Chondrocyte (in vitro differentiated cells): ENCODE measurements at regions not wholly inside any gene's neighbourhood (a gene's known extent, or its start where the extent isn't known, plus 50 kb on each side); places are given as distances from the start of the nearest gene placed in this dataset.

Source experiments
- DNase-seq: peaks from one replicate; pipeline ENCODE4 v3.0.0; 2021; ENCODE audit warnings: mixed read lengths, low spot score
- H3K27ac Mint-ChIP-seq: one replicate; pipeline ENCODE4 v1.8.0; 2021; ENCODE audit warnings: mild to moderate bottlenecking, moderate library complexity, mixed read lengths; ENCODE audit not compliant: unreplicated experiment
- H3K27me3 Mint-ChIP-seq: 2 replicates; pipeline ENCODE4 v1.8.0; 2021; ENCODE audit warnings: low read depth, mixed read lengths
- H3K36me3 Mint-ChIP-seq: 2 replicates; pipeline ENCODE4 v1.8.0; 2021; ENCODE audit warnings: low read depth, mixed read lengths
- H3K4me1 Mint-ChIP-seq: 2 replicates; pipeline ENCODE4 v1.8.0; 2021; ENCODE audit warnings: low read depth, mild to moderate bottlenecking, mixed read lengths
- H3K4me3 Mint-ChIP-seq: one replicate; pipeline ENCODE4 v1.8.0; 2021; ENCODE audit warnings: mild to moderate bottlenecking, moderate library complexity, mixed read lengths; ENCODE audit not compliant: unreplicated experiment
- H3K9me3 Mint-ChIP-seq: 2 replicates; pipeline ENCODE4 v1.8.0; 2021; ENCODE audit warnings: low read depth, mixed read lengths
- TF ChIP-seq, protein P1 (sequence below): fragments of 200-600 bp; sonication (generic); IDR thresholded peaks from 2 replicates; pipeline ENCODE4 v1.5.0; 2021; ENCODE audit warnings: antibody characterized with exemption, mild to moderate bottlenecking, moderate library complexity

DNA sequence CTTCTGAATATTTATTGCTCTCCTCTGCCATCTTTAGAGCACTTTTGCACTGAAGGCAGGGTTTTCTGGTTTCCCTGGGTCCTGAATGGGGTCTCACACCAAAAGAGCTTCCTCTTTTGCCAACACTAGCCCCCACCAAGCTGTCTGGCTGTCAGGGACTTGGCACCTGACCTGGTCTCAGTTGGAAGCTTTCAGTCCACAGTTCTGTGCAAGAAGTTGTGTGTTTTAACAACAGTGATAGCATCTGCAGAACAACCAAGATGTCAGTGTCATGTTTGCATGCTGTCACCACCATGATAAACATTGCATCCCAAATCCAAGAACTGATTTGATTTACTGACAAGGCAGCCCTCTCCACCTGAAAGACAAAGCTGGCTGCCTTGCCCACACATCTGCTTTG is 448.5 kb upstream of the CCL2 start:
- TF ChIP-seq, protein P1, sequence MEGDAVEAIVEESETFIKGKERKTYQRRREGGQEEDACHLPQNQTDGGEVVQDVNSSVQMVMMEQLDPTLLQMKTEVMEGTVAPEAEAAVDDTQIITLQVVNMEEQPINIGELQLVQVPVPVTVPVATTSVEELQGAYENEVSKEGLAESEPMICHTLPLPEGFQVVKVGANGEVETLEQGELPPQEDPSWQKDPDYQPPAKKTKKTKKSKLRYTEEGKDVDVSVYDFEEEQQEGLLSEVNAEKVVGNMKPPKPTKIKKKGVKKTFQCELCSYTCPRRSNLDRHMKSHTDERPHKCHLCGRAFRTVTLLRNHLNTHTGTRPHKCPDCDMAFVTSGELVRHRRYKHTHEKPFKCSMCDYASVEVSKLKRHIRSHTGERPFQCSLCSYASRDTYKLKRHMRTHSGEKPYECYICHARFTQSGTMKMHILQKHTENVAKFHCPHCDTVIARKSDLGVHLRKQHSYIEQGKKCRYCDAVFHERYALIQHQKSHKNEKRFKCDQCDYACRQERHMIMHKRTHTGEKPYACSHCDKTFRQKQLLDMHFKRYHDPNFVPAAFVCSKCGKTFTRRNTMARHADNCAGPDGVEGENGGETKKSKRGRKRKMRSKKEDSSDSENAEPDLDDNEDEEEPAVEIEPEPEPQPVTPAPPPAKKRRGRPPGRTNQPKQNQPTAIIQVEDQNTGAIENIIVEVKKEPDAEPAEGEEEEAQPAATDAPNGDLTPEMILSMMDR = no peak
- peaks cover 1% of the 10 kb centered on the region for H3K27me3 Mint-ChIP-seq
- H3K4me3 Mint-ChIP-seq = no peak overlapping the region
- no peaks in the 10 kb centered on the region for H3K36me3 Mint-ChIP-seq
- no peaks in the 10 kb centered on the region for H3K9me3 Mint-ChIP-seq
- H3K27ac Mint-ChIP-seq = no peak overlapping the region
- DNase-seq = no peak
- H3K4me1 Mint-ChIP-seq = no peaks in the 10 kb centered on the region

DNA sequence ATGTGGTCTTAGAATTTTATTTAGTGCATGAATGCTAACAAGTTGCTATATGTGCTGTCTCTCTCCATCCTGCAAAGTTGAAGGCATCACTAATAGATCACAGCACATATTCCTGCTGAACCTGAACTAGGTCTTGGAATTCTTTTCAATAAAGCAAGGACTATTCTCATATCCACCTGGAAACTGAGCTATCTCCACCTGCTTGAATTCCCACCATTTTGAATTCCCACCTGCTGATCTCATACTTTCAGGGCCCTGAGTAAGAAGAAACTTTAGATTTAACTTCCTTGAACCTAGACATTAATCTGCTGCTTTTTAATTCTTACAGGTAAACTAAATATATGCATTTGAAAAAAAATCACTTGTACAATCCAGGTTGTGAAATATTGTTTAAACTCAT is 445.3 kb upstream of the CCL2 start:
- DNase-seq = no peak
- no peaks in the 10 kb centered on the region for H3K4me1 Mint-ChIP-seq
- H3K4me3 Mint-ChIP-seq = no peak overlapping the region
- TF ChIP-seq, protein P1 = no peak
- peaks cover 1% of the 10 kb centered on the region for H3K27me3 Mint-ChIP-seq
- H3K36me3 Mint-ChIP-seq = no peaks in the 10 kb centered on the region
- no peaks in the 10 kb centered on the region for H3K9me3 Mint-ChIP-seq
- H3K27ac Mint-ChIP-seq = no peak overlapping the region

DNA sequence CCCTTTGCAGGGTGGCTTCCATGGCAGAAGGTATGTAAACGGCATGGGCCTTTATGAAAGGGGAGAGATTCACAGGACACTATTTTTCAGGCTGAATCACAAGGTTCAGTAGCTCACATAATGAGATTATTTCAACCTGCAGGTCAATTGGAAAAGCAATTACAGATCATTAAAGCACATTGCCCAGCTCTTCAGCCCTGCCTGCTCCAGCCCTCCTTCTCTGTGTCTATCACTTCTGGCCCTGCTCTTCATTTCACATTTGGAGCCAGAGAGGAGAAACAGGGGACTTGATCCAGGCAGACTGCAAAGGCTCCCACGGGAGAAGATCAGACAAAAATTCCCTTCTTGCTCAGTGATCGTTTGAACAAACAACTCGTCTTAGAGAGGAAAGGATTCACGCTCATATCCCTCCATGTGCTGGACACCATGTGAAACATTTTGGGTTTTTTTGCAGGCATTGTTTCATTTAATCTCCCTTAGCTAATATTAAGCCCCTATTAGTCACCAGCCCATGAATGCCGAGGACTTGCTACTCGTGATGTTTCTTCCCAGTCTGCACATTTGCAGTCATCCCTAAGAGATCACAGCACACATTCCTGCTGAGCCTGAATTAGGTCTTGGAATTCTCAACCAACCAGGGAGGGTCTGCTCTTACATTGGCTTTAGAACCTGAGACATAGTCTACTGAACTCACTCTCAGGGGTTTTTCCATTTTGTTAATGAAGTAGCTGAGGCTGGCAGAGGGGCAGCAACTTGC is 443.9 kb upstream of the CCL2 start:
- no peaks in the 10 kb centered on the region for H3K9me3 Mint-ChIP-seq

DNA sequence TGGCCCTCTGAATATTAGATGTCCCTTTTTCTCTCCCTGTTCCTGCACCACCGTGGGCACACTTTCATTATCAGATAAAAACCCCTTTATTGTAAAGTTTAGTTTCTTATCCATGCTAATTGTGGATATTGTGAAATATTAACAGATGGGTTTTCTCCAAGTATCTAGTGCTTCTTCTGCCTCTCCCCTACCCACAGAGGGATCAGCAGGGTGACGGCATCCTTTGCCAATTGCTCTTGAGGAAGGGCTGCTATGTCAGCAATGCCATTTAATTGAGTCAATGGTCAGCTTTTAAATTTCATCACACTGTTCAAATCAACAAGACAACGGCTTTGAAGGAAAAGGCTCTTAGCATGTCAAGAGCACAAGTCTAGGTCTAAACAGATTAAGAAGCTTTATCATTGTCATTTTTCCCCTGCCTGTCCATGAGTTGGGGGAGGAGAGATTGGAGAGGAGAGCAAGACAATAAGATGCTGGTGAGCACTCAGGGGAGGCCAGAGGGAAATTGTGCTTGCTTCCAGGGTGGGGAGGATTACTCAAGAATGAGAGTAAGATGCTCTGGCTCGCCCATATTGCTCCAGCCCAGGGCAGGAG is 443.0 kb upstream of the CCL2 start:
- TF ChIP-seq, protein P1 = no peak
- no peaks in the 10 kb centered on the region for H3K4me1 Mint-ChIP-seq
- no peak overlapping the region for H3K4me3 Mint-ChIP-seq
- H3K27ac Mint-ChIP-seq = no peak overlapping the region
- no peak for DNase-seq
- no peaks in the 10 kb centered on the region for H3K9me3 Mint-ChIP-seq
- H3K36me3 Mint-ChIP-seq = no peaks in the 10 kb centered on the region
- H3K27me3 Mint-ChIP-seq = peaks cover 1% of the 10 kb centered on the region

More for the DNA sequence above, 443.9 kb upstream of the CCL2 start:
- H3K27ac Mint-ChIP-seq = no peak overlapping the region
- H3K4me3 Mint-ChIP-seq = no peak overlapping the region
- H3K27me3 Mint-ChIP-seq = peaks cover 1% of the 10 kb centered on the region
- TF ChIP-seq, protein P1 = no peak
- no peak for DNase-seq
- no peaks in the 10 kb centered on the region for H3K36me3 Mint-ChIP-seq
- no peaks in the 10 kb centered on the region for H3K4me1 Mint-ChIP-seq

DNA sequence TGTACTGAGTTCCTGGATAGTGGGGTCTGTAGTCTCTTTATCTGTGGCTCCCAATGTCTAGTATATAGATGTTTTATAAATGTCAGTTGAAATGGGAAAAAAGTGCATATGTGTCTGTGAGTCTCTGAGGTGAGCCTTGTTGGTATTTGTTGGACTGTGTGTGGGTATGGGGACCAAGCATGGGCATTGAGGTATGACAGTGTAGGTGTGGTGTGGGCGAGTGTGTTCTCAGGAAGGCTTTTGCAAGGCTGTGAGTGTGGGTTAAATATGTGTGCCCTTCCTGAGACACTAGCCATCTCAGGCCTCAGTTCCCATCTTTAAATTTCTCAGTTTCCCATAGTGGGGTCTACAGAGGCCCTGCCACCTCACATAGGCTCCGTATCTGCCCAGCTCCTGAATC is 440.2 kb upstream of the CCL2 start:
- H3K27me3 Mint-ChIP-seq = no peaks in the 10 kb centered on the region
- H3K4me1 Mint-ChIP-seq = no peaks in the 10 kb centered on the region
- no peak for DNase-seq
- no peak overlapping the region for H3K4me3 Mint-ChIP-seq
- H3K27ac Mint-ChIP-seq = no peak overlapping the region
- TF ChIP-seq, protein P1 = no peak
- H3K9me3 Mint-ChIP-seq = no peaks in the 10 kb centered on the region
- no peaks in the 10 kb centered on the region for H3K36me3 Mint-ChIP-seq
